ENCODE measurements at regions not wholly inside any gene's neighbourhood (a gene's known extent, or its start where the extent isn't known, plus 50 kb on each side); places are given as distances from the start of the nearest gene placed in this dataset.

DNA sequence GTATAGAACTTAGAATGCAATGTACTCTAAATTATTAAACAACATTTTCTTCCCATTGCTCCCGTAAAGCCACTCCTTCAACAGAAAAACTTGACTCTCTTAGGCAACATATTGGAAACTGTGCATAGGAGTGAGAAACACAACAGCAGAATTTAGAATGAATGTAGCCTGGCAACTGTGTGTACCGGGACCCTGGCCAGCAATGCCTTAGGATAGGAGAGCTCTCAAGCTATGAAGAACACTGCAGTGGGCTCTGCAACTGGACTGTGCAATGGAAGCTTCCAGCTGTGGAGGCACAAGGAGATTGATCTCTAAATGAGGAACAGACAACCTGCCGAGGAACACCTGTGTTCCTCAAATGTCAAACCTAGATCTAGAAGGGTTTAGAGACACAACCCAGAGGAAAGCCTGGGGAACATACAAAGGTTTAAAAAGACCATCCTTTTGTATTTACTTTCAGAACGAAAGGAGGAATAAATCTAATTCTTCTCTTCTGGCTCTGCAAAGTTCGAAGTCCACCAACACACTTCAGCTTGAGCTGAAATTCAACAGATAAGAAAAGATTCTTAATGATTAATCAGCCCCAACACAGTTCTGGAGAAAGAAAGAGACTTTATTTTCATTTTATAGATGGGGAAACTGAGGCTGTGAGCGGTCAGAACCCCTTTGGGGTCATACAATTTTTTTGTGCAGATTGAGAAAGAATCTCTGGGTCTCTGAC, 51.5 kb upstream of the ARL15 start:
- DNase-seq, result no peak
- intact Hi-C loops (cut with micrococcal nuclease; ENCODE audit: unreplicated experiment), result no loop called here
- Mint-ChIP-seq H3K36me3 (ENCODE audit: insufficient read depth, unreplicated experiment) (no peaks in the 10 kb centered on the region), H3K27ac (ENCODE audit: unreplicated experiment) (no peak overlapping the region), H3K9me3 (ENCODE audit: low read depth, unreplicated experiment) (no peaks in the 10 kb centered on the region), H3K4me1 (ENCODE audit: low read depth, unreplicated experiment) (peaks cover 11% of the 10 kb centered on the region), H3K27me3 (ENCODE audit: unreplicated experiment) (peaks cover 13% of the 10 kb centered on the region), H3K4me3 (ENCODE audit: low read depth, unreplicated experiment) (no peak overlapping the region)
- BruUV-seq (replicated peaks), result no TSS peak
- TF ChIP-seq, protein P1, sequence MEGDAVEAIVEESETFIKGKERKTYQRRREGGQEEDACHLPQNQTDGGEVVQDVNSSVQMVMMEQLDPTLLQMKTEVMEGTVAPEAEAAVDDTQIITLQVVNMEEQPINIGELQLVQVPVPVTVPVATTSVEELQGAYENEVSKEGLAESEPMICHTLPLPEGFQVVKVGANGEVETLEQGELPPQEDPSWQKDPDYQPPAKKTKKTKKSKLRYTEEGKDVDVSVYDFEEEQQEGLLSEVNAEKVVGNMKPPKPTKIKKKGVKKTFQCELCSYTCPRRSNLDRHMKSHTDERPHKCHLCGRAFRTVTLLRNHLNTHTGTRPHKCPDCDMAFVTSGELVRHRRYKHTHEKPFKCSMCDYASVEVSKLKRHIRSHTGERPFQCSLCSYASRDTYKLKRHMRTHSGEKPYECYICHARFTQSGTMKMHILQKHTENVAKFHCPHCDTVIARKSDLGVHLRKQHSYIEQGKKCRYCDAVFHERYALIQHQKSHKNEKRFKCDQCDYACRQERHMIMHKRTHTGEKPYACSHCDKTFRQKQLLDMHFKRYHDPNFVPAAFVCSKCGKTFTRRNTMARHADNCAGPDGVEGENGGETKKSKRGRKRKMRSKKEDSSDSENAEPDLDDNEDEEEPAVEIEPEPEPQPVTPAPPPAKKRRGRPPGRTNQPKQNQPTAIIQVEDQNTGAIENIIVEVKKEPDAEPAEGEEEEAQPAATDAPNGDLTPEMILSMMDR (IDR thresholded peaks at IDR 0.05; ENCODE audit: unreplicated experiment), result no peak
- CTCF ChIA-PET, result interaction anchor here (0.6 kb wide), 1 partner anchor 23 kb away, joined by 3 read pairs; no protein-coding TSS in a partner anchor

DNA sequence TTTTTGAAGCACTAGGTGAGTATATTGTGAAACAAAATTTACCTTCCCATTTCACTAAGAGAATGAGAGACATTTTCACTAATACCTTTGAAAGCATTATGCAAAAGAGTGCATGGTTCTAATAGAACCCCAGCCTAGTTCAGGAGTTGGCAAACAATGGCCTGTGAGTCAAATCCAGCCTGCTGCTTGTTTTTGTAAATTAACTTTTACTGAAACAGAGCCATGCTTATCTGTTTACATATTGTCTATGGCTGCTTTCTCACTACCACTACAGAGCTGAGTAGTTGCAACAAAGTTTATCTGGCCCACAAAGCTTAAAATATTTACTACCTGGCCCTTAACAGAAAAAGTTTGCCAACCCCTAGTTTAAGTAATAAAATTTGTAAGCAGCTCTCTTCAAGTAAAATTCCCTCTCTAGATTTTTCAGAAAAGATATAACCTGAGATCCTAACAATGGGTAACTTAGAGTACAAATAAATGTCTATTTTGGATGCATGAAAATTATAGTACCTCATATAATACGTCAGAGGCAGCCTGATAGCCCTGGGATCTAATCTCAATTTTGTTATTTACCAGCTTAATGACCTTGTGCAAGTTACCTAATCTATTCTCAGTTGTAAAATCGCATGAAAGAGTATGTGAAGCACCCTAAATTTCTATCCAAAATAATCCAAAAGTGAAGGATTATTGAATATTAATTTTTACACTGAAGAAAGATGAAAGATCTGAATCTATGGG, 50.7 kb upstream of the ARL15 start:
- peaks cover 11% of the 10 kb centered on the region for H3K4me1 Mint-ChIP-seq (ENCODE audit: low read depth, unreplicated experiment)
- peaks cover 13% of the 10 kb centered on the region for H3K27me3 Mint-ChIP-seq (ENCODE audit: unreplicated experiment)
- H3K36me3 Mint-ChIP-seq (ENCODE audit: insufficient read depth, unreplicated experiment), result no peaks in the 10 kb centered on the region
- BruUV-seq (replicated peaks), result no TSS peak
- no peak overlapping the region for H3K27ac Mint-ChIP-seq (ENCODE audit: unreplicated experiment)
- no peaks in the 10 kb centered on the region for H3K9me3 Mint-ChIP-seq (ENCODE audit: low read depth, unreplicated experiment)
- CTCF ChIA-PET, result no interaction called here
- intact Hi-C loops (cut with micrococcal nuclease; ENCODE audit: unreplicated experiment), result no loop called here
- no peak for DNase-seq
- no peak overlapping the region for H3K4me3 Mint-ChIP-seq (ENCODE audit: low read depth, unreplicated experiment)
- TF ChIP-seq, protein P1 (IDR thresholded peaks at IDR 0.05; ENCODE audit: unreplicated experiment), result no peak
